Dendritic cell treated with granulocyte-macrophage colony-stimulating factor and Interleukin-4, amounts not matched to agents 40 ng/mL and 50 ng/mL, for 4 days (primary cell): ENCODE measurements at regions not wholly inside any gene's neighbourhood (a gene's known extent, or its start where the extent isn't known, plus 50 kb on each side); places are given as distances from the start of the nearest gene placed in this dataset.

ENCODE experiments used
- H3K27ac Mint-ChIP-seq: one replicate; pipeline ENCODE4 v1.8.0; 2022; ENCODE audit warnings: mild to moderate bottlenecking, mixed read lengths
- H3K27me3 Mint-ChIP-seq: one replicate; pipeline ENCODE4 v1.8.0; 2022; ENCODE audit warnings: mild to moderate bottlenecking, mixed read lengths
- H3K36me3 Mint-ChIP-seq: one replicate; pipeline ENCODE4 v1.8.0; 2022; ENCODE audit warnings: low read depth, mixed read lengths
- H3K4me1 Mint-ChIP-seq: one replicate; pipeline ENCODE4 v1.8.0; 2022; ENCODE audit warnings: low read depth, mixed read lengths
- H3K4me3 Mint-ChIP-seq: one replicate; pipeline ENCODE4 v1.8.0; 2022; ENCODE audit warnings: mild to moderate bottlenecking, moderate library complexity, mixed read lengths
- H3K9me3 Mint-ChIP-seq: one replicate; pipeline ENCODE4 v1.8.0; 2022; ENCODE audit warnings: mixed read lengths
- intact Hi-C: fragments of 100-400 bp; cut with micrococcal nuclease; formaldehyde crosslinking; loops from one replicate; pipeline ENCODE4 v1.15.0; 2022

DNA sequence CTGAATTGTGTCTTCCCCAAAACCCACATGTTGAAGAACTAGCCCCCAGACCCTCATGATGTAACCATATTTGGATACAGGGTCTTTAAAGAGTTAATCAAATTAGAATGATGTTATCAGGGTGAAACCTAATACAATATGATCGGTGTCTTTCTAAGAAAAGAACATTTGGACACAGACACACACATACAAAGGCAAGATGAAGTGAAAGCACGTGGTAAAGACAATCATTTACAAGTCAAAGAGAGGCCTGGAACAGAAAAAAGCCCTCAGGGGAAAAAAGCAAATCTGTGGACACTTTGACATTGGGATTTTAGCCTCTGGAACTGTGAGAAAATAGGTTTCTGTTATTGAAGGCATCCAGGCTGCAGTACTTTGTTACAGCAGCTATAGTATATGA, 733.4 kb downstream of the JRKL start:
- Mint-ChIP-seq H3K36me3 (no peaks in the 10 kb centered on the region), H3K4me1 (no peaks in the 10 kb centered on the region), H3K4me3 (no peak overlapping the region), H3K27ac (no peak overlapping the region), H3K27me3 (no peaks in the 10 kb centered on the region), H3K9me3 (peaks cover 20% of the 10 kb centered on the region)
- intact Hi-C loops = no loop called here

DNA sequence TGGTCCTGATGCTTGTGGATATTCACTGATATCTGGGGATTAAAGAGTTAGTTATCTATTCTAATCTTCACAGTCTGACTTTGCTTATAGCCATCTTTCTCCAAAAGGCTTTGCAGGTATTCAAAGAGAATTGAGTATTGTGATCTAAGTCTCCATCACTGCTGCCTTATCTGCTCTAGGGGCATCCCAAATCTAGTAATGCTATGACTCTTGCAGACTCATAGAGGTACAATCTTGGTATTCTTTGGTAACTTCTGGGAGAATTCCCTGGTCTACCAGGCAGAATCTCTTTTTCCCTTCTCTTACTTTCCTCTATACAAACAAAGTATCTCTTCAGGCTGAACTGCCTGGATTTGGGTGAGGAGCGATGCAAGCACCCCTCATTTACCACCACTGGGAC, 746.3 kb downstream of the JRKL start:
- H3K36me3 Mint-ChIP-seq = no peaks in the 10 kb centered on the region

DNA sequence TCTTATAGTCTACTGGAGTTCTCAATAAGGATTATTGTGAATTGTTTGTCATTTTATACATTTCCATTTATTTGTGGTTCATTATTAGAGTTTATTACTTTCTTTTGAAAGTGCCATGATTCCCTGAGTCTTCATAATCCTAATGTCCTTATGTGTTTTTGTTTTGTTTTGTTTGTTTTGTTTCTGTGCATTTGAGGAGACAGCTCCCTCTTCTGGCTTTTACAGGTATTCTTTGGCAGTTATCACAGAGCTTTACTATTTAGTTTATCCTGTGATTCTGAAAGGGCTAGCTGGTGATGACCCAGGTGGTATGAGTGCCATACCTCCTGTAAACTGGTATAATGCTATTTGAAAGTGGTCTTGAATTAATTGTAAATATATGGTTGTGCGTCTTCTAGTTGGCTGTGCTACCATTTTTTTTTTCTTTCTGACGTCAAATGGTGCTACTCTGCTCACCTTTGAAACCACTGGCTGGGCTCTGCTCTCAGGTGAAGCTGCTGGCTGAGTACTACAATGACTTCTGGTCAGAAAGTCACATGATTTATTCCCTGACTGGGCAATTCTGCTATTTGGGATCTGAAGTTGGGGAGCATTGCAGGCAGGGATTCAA, 751.2 kb downstream of the JRKL start:
- H3K4me1 Mint-ChIP-seq = no peaks in the 10 kb centered on the region
- peaks cover 20% of the 10 kb centered on the region for H3K9me3 Mint-ChIP-seq
- intact Hi-C loops = no loop called here
- H3K36me3 Mint-ChIP-seq = no peaks in the 10 kb centered on the region
- no peak overlapping the region for H3K4me3 Mint-ChIP-seq
- no peak overlapping the region for H3K27ac Mint-ChIP-seq
- no peaks in the 10 kb centered on the region for H3K27me3 Mint-ChIP-seq

More for the DNA sequence above, 746.3 kb downstream of the JRKL start:
- H3K27ac Mint-ChIP-seq = no peak overlapping the region
- intact Hi-C loops = no loop called here
- no peaks in the 10 kb centered on the region for H3K27me3 Mint-ChIP-seq
- H3K4me3 Mint-ChIP-seq = no peak overlapping the region
- no peaks in the 10 kb centered on the region for H3K4me1 Mint-ChIP-seq
- H3K9me3 Mint-ChIP-seq = peaks cover 50% of the 10 kb centered on the region

DNA sequence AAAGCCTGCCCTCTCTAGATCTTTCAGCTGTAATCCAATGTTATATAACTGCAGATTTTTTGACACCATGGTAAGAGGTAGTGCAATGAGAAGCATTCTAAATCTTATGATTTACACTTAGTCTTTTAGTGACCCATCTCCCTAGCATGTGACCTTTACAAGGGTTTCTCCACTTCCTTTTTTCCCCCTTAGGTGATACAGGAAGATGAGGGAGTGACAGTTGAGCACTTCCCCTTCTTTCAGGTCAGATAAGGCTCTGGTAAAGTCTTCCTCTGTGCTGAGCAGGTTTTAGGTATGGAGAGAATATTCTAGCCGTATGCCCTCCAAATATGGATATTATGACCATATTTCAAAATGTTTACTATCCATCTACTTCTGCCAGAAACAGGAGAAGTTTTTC, 753.6 kb downstream of the JRKL start:
- Mint-ChIP-seq H3K36me3 (no peaks in the 10 kb centered on the region), H3K9me3 (peaks cover 31% of the 10 kb centered on the region), H3K4me3 (no peak overlapping the region), H3K4me1 (no peaks in the 10 kb centered on the region), H3K27me3 (no peaks in the 10 kb centered on the region), H3K27ac (no peak overlapping the region)
- intact Hi-C loops = no loop called here

DNA sequence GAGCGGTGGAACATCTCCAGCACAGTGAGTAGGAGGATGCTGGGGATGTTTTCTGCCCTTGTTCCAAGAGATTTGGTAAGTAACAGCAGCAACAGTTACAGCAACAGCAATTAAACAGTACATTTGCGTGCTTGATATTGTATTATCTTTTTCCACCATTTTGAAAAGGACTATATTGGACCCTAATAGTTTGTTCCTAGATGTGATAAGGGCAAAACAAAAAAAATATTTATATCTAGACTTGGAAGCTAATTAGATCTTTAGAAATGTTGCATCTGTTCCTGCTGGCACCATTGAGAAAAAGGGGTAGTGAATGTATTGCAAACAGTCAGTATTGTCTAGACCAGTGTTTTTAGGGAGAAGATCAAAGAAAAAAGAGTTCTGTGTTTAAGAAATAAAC, 759.9 kb downstream of the JRKL start:
- no peaks in the 10 kb centered on the region for H3K36me3 Mint-ChIP-seq
- no peak overlapping the region for H3K27ac Mint-ChIP-seq
- H3K4me1 Mint-ChIP-seq = no peaks in the 10 kb centered on the region
- H3K27me3 Mint-ChIP-seq = no peaks in the 10 kb centered on the region
- intact Hi-C loops = no loop called here
- peaks cover 12% of the 10 kb centered on the region for H3K9me3 Mint-ChIP-seq
- no peak overlapping the region for H3K4me3 Mint-ChIP-seq

DNA sequence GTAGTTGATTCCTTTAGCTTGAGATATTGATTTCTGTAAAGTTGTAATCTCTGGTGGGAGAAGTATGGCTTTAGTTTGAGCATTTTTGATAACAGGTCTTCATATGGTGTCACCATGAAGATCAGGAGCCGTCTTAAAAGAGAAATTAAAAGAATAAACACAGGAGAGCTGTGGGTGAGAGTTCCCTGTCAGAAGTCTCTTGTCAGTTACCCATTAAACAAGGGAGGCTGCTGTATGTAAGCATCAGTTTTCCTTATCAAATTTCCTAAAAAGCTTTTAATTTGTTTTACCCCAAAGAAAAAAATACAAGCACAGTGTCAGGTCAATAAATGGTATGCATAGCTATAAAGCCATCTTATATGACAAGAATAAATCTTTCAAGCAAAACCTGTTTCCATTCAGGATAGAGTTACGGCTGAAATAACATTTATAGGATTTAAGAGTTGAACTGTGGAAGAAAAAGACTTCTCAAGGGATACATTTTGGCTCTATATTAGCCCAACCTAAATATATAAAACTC, 767.5 kb downstream of the JRKL start:
- Mint-ChIP-seq H3K36me3 (no peaks in the 10 kb centered on the region), H3K4me1 (no peaks in the 10 kb centered on the region), H3K27me3 (no peaks in the 10 kb centered on the region), H3K27ac (no peak overlapping the region), H3K9me3 (peaks cover 5% of the 10 kb centered on the region), H3K4me3 (no peak overlapping the region)
- intact Hi-C loops = no loop called here

DNA sequence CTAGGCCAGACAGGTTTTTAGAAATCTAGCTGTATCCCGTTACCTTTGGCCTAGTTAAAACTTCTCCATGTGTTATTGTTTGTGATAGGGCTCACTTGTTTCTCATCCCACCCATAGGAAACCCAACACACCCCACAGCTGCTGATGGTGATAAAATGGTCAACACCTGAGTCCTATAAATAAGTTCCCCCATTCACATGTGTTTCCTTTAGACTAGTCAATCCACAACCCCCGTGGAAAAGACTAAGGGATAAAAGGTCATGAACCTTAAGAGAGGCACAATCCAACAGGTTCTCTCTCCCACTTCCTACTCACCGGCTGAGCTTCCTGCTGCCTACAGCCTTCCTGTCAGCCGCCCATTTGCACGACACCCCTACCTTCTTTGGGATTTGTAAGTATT, 768.4 kb downstream of the JRKL start:
- Mint-ChIP-seq H3K27ac (no peak overlapping the region), H3K27me3 (no peaks in the 10 kb centered on the region), H3K4me3 (no peak overlapping the region), H3K9me3 (peaks cover 5% of the 10 kb centered on the region), H3K4me1 (no peaks in the 10 kb centered on the region), H3K36me3 (no peaks in the 10 kb centered on the region)
- intact Hi-C loops = no loop called here

DNA sequence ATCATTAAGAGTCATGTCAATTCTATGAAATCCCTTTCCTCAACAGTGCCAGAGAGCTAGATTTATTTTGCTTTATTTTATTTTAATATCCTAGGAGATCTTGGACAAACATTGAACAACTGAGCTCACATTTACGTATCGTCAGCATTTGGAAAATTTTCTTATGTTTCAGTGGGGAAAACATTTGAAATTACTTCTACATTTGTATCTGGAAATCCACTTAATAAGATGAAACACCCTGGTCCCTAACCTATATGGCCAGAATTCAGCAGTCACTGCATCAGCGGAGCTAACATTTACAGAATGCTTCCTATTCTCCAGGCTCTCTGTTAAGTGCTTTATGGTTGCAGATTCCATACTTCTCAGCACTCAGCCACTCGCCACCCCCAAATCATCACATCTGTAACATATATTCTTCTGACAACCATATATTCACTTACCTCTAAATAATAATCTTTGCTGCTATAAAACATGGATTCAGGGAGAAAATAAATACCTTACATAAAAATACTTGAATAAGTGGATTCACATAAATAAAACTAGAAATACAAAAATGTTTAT, 773.9 kb downstream of the JRKL start:
- intact Hi-C loops = no loop called here
- Mint-ChIP-seq H3K27me3 (no peaks in the 10 kb centered on the region), H3K4me3 (no peak overlapping the region), H3K4me1 (no peaks in the 10 kb centered on the region), H3K9me3 (peaks cover 19% of the 10 kb centered on the region), H3K36me3 (no peaks in the 10 kb centered on the region), H3K27ac (no peak overlapping the region)

DNA sequence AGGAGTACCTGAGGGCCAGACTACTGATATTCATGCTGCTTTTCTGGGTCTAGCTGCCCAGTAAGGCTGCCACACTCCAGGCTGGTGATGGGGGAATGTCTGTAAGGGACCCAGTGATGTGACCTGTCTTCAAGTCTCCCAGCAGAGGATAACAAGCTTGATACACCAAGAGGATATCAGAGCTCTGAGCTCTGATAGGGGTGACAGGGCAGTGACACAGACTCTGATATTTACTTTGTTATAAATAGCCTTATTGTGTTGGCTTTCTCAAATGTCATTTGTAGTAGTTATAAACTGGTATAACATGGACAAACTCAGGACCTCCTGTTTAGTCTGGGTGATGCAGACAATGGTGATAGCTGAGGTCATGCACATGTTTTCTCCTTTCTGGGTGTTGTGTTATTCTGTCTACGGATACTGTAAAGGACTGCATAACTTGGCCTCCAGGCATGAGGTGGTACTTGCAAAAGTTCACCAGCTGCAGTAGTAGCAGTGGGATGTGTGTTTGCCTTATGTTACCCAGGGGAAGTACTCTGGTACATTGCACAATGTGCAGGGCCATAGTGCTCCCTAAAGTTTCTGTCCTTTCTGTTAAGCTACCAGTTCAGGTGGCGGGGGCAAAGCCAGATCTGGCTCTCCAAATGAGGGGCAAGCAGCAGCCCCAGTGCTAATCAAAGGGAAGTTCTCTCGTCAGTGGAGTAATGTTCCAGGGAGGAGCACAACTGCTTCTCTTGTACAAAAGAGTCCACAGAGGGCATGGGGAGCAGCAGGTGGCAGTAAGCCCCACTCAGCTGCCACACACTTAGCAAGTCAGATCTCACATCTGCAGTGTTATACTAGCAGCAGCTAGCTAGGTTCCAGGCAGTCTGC, 812.2 kb downstream of the JRKL start:
- intact Hi-C loops = no loop called here
- no peak overlapping the region for H3K27ac Mint-ChIP-seq
- H3K9me3 Mint-ChIP-seq = peaks cover 32% of the 10 kb centered on the region
- no peaks in the 10 kb centered on the region for H3K4me1 Mint-ChIP-seq
- no peaks in the 10 kb centered on the region for H3K36me3 Mint-ChIP-seq
- no peaks in the 10 kb centered on the region for H3K27me3 Mint-ChIP-seq
- H3K4me3 Mint-ChIP-seq = no peak overlapping the region

DNA sequence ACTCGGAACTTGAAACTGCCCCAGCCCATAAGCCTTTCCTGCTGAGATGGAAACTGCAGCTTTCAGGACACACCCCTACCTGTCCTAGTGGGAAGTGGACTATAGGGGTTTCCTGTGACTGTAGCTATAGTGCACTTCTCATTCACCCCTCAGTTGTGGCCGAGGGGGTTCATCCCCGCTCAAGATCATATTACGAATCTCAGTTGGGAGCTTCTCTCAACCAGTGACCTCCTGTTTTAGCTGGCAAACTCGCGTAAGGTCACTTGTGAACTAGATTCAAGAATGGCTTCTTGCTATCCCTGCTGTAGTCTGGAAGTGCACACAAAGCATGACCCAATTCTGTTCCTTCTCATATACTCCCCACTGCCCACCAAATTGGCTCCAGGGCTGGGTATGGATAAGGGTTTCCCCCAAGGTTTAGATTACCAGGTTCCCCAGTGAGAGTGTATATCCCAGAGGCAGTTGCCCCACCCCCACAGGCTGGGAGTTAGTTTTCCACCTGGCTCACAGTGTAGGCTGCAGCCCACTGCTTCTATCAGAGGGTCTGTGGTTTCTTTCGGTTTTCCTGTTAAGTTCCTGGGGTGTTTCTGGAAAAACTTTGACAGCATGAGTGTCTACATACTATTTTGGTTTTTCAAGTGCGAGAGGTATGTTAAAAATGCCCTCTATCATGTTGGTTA, 812.9 kb downstream of the JRKL start:
- no peaks in the 10 kb centered on the region for H3K27me3 Mint-ChIP-seq
- H3K4me3 Mint-ChIP-seq = no peak overlapping the region
- no peak overlapping the region for H3K27ac Mint-ChIP-seq
- intact Hi-C loops = no loop called here
- no peaks in the 10 kb centered on the region for H3K36me3 Mint-ChIP-seq
- H3K9me3 Mint-ChIP-seq = peaks cover 24% of the 10 kb centered on the region
- H3K4me1 Mint-ChIP-seq = no peaks in the 10 kb centered on the region

DNA sequence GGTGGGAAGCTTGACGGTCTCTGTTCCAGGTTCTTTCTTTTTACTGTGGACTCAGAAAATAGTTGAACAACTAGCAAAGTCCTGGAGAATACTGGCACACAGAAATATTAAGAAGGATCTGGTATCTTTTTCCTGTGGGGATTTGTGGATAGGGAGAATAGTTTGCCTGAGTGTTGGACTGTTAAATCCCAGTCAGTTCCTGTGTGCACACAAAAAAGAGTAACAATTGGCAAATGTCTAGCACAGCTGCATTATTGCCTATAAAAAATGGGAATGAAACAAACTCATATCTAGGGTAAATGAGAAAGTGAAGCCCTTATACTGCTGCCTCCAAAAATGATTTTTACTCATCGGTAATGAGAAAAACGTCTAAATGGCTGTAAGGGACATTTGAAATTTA, 828.2 kb downstream of the JRKL start:
- intact Hi-C loops = no loop called here
- Mint-ChIP-seq H3K36me3 (no peaks in the 10 kb centered on the region), H3K4me1 (no peaks in the 10 kb centered on the region), H3K9me3 (peaks cover 12% of the 10 kb centered on the region), H3K4me3 (no peak overlapping the region), H3K27ac (no peak overlapping the region), H3K27me3 (no peaks in the 10 kb centered on the region)

DNA sequence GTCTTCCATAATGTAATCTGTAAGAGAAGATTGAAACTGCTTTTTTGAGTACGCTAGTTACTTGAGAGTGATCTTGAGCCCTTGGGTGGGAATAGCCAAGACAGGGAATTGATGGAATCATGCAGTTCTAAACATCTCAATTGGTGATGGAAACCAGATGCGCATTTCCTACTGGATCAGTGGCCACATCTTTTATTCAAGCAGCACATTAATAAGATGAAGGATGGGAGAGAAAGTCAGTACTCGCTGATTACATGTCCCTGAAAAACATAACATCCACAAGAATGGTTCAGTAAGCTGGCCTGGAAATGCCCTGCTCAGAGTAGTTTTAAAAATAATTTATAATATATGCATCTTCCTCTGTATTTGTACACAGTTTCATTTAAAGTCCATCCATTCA, 833.8 kb downstream of the JRKL start:
- H3K9me3 Mint-ChIP-seq = no peaks in the 10 kb centered on the region
- no peak overlapping the region for H3K27ac Mint-ChIP-seq
- H3K36me3 Mint-ChIP-seq = no peaks in the 10 kb centered on the region
- intact Hi-C loops = no loop called here
- no peaks in the 10 kb centered on the region for H3K4me1 Mint-ChIP-seq
- H3K4me3 Mint-ChIP-seq = no peak overlapping the region
- H3K27me3 Mint-ChIP-seq = no peaks in the 10 kb centered on the region

DNA sequence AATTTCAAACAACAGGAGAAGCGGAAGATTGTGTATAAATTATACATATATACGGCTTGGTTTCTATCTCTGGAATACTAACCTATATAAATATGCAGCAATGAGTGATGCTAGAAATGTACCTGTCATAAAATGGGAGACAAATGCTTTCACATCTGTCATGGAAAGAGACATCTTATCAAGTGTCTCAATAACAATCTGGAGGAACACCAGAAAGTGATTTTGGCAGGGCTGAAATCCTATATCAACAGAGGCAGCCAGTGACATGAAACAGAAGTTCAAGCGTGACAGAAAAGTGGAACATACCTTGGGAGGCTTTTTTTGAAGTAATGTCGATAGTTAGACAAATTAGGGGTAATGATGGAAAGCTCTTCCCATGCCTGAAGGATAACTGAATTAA, 834.6 kb downstream of the JRKL start:
- peaks cover 1% of the 10 kb centered on the region for H3K9me3 Mint-ChIP-seq
- H3K36me3 Mint-ChIP-seq = no peaks in the 10 kb centered on the region
- intact Hi-C loops = no loop called here
- no peaks in the 10 kb centered on the region for H3K27me3 Mint-ChIP-seq
- H3K4me3 Mint-ChIP-seq = no peak overlapping the region
- H3K4me1 Mint-ChIP-seq = no peaks in the 10 kb centered on the region
- no peak overlapping the region for H3K27ac Mint-ChIP-seq

DNA sequence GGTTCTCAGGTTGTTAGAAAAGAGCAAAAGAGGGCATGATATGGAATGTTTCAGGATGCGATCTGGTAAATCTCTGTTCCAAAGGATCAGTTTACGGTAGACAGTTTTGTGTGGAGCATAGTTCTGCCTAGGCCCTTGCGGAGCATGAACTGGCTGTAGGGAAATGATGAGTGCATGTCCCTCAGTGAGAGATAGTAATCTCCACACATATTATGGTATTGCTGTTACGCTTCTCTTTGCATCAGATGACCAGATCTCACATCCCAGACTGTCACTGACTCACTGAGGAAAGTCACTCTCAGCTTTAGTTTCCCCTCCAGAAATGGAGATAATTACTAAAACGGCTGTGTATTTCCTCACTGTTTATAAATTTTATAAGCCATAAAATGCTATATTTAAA, 836.0 kb downstream of the JRKL start:
- Mint-ChIP-seq H3K36me3 (no peaks in the 10 kb centered on the region), H3K4me1 (no peaks in the 10 kb centered on the region), H3K4me3 (no peak overlapping the region), H3K9me3 (peaks cover 7% of the 10 kb centered on the region), H3K27me3 (no peaks in the 10 kb centered on the region), H3K27ac (no peak overlapping the region)
- intact Hi-C loops = no loop called here
